Duodenal mucosa (tissue), 2 donors: ENCODE measurements at regions not wholly inside any gene's neighbourhood (a gene's known extent, or its start where the extent isn't known, plus 50 kb on each side); places are given as distances from the start of the nearest gene placed in this dataset.

Experiments used
- H3K27ac ChIP-seq: one replicate; pipeline ENCODE4 v1.7.0; 2013; ENCODE audit warnings: low read depth, low read length
- H3K27me3 ChIP-seq, 2 donors: one replicate each; pipeline ENCODE4 v1.7.0; 2013; ENCODE audit warnings: low read length in 2 of 2, control low read depth in 1 of 2; ENCODE audit not compliant: insufficient read depth in 2 of 2, control insufficient read depth in 1 of 2
- H3K36me3 ChIP-seq, 2 donors: one replicate each; pipeline ENCODE4 v1.7.0; 2013; ENCODE audit warnings: low read length in 2 of 2, control low read depth in 1 of 2; ENCODE audit not compliant: insufficient read depth in 2 of 2, control insufficient read depth in 1 of 2
- H3K4me1 ChIP-seq, 2 donors: one replicate each; pipeline ENCODE4 v1.7.0; 2013; ENCODE audit warnings: low read length in 2 of 2, control low read depth in 1 of 2; ENCODE audit not compliant: insufficient read depth in 2 of 2, control insufficient read depth in 1 of 2
- H3K4me3 ChIP-seq, 2 donors: one replicate each; pipeline ENCODE4 v1.7.0; 2013; ENCODE audit warnings: low read length in 2 of 2, low read depth in 1 of 2
- H3K9ac ChIP-seq, 2 donors: one replicate each; pipeline ENCODE4 v1.7.0; 2013; ENCODE audit warnings: low read length in 2 of 2, low read depth in 1 of 2
- H3K9me3 ChIP-seq, 2 donors: one replicate each; pipeline ENCODE4 v1.7.0; 2013; ENCODE audit warnings: low read length in 2 of 2, control low read depth in 1 of 2; ENCODE audit not compliant: control insufficient read depth in 1 of 2

DNA sequence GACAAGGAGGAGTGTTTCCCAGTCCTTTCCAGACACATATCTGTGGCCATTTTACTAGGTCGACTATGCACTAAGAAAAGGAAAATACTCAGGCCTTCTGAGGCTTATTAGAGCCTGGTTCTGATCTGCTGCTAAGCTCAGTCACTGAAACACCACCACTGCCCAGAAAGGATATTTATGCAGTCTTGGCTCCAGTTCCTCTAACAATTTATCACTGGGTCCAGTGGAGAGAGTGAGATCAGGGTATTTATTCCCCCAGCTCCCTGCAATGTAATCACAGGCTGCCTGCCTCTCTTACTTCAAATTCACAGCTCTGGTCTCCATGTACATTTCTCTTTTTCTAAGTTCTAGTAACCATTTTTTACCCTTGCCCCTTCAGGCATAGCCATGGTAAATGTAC lies 81.6 kb upstream of the INPP4B start:
- Histone ChIP-seq H3K4me3 (no peak overlapping the region), H3K36me3 (no peaks in the 10 kb centered on the region), H3K9me3 (no peaks in the 10 kb centered on the region), H3K9ac (no peak overlapping the region), H3K27me3 (no peaks in the 10 kb centered on the region), H3K27ac (no peak overlapping the region), H3K4me1 (no peaks in the 10 kb centered on the region)

DNA sequence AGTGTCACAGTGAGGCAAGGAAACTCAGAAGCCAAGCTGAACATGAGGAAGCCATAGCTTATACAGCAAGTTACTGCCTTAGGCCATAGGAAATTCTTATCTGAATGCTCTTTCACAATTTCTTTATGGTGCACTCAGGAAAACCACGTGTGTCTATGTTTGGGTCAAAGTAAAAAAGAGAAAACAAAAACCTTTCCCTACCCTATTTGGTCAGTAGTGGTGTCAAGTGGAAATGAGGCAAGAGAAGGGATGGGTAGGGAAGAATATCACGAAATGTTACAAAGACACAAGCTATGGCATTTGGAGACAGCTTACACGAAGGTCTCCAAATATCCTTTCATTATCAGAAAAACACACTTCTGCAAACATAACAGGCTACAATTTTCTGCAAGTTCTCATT lies 83.4 kb upstream of the INPP4B start:
- Histone ChIP-seq H3K4me1 (no peaks in the 10 kb centered on the region), H3K27ac (no peak overlapping the region), H3K9ac (no peak overlapping the region), H3K27me3 (no peaks in the 10 kb centered on the region), H3K4me3 (no peak overlapping the region), H3K36me3 (no peaks in the 10 kb centered on the region), H3K9me3 (no peaks in the 10 kb centered on the region)

DNA sequence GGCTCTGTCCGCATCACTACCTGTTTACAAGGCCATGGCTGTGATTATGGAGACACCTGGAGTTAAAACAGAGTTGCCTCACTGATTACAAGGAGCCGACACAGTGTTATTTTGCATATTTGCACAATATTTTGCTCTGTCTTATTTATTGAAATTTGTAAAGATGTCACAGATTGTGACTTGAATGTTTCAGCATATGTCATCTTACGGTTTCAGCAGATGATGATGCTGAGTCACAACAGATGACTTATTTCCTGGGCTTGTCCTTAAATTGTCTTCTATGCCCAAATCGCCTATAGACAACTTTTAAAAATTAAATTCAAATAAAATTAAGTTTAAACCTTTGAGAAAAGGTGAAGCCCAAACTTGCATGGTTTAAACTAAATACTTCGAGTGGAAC lies 87.1 kb upstream of the INPP4B start:
- Histone ChIP-seq H3K27ac (no peak overlapping the region), H3K4me1 (no peaks in the 10 kb centered on the region), H3K4me3 (no peak overlapping the region), H3K27me3 (no peaks in the 10 kb centered on the region), H3K9me3 (no peaks in the 10 kb centered on the region), H3K36me3 (no peaks in the 10 kb centered on the region), H3K9ac (no peak overlapping the region)

DNA sequence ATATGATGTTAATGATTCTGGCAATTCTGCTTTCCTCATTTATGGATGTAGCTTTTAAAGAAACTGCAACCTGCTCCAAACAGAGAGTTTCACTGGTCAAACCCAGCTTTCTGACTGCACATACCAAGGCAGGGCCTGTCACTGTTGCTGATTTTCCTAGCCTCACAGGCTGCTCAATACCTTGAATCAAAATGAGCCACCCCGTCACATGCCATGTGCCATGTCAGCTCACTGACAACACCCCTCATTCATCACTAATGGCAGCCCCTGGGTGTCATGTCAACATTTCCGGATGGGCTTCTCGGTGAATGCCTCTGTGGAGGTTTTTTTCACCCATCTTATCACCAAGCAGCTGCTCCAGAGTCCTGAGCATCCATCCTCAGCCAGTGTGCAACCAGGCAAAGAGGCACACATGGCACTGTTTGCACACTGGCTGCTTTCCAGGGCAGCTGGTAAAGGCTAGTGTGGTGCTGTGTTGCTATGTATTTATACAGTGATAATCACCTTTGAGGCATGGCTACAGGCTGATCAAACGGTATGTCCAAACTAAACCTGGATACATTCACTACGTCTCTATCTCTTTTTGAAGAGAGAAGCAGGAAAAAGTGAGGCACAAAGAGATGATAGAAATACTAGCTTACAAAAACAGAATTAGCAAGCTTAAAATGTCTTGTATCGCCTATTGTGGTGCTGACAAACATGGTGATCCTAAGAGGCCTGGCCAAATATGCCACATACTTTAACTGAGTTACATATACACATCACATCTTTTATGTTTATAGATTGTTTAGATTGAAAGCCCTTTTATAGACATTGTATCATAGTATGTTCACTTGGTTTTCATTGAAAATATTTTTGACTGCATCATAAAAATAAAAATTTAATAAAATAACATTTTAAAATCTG lies 94.6 kb upstream of the INPP4B start:
- Histone ChIP-seq H3K27ac (no peak overlapping the region), H3K9me3 (no peaks in the 10 kb centered on the region), H3K27me3 (no peaks in the 10 kb centered on the region), H3K4me3 (no peak overlapping the region), H3K9ac (no peak overlapping the region), H3K36me3 (no peaks in the 10 kb centered on the region), H3K4me1 (no peaks in the 10 kb centered on the region)

DNA sequence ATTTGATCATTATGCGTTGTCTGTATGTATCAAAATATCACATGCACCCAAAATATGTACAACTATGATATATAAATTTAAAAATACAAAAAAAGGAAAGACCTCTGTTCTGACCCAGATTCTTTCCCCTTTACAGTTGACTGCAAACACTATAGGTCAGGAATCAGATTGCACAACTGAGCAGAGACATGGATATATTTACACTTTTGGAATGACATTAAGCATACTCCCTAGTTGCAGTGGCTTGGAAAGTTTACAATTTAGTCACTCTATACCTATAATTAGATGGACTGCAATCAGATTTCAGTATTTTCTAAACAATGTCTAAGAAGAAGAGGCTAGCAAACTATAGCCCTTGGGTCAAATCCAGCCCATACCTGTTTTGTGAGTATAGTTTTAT lies 98.5 kb upstream of the INPP4B start:
- Histone ChIP-seq H3K4me3 (no peak overlapping the region), H3K9ac (no peak overlapping the region), H3K27me3 (no peaks in the 10 kb centered on the region), H3K27ac (no peak overlapping the region), H3K9me3 (no peaks in the 10 kb centered on the region), H3K4me1 (no peaks in the 10 kb centered on the region), H3K36me3 (no peaks in the 10 kb centered on the region)

DNA sequence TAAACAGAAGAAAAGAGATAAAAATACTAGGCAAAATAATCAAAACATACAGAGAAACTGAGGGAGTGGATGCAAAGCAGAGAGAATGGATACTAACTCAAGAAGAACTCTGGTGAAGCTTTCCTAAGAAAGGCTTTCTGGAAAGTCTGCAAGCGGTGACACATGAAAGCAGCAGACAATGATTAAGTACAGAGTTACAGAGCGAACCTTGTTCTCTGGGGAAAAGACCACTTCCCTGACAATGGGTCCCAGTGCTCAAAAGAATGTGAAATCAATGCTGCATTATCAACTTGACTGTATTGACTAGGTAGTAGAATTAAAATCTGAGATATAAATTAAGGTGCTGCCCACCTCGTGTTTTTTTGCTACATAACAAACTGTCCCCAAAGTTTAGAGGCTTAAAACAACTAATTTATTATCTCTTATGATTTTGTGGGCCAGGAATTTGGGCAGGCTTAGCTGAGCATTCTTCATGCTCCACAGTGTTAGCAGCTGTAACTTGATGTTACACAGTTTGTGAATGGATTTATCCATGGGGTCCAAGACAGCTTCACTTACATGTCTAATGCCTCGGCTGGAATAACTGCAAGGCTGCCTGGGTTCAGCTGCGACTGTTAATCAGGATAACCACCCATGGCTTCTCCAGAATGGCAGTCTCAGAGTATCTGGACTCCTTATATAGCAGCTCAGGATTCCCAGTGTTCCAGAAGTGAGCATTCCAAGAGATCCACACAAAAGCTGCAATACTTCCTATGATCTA lies 106.9 kb upstream of the INPP4B start:
- no peaks in the 10 kb centered on the region for H3K9me3 ChIP-seq
- no peak overlapping the region for H3K27ac ChIP-seq
- no peak overlapping the region for H3K9ac ChIP-seq
- H3K4me1 ChIP-seq: no peaks in the 10 kb centered on the region
- no peaks in the 10 kb centered on the region for H3K27me3 ChIP-seq
- no peak overlapping the region for H3K4me3 ChIP-seq
- H3K36me3 ChIP-seq: no peaks in the 10 kb centered on the region

DNA sequence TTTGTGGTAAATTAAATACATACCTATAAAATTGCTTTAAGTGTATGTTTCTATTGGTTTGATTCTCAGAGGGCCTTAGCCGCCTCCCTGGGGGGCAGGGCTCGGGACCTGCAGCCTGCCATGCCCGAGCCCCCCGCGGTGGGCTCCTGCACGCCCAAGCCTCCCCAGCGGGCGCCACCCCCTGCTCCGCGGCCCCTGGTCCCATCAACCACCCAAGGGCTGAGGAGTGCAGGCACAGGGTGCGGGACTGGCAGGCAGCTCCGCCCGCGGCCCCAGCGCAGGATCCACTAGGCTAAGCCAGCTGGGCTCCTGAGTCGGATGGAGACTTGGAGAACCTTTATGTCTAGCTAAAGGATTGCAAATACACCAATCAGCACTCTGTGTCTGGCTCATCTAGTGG lies 108.3 kb upstream of the INPP4B start:
- Histone ChIP-seq H3K27me3 (no peaks in the 10 kb centered on the region), H3K9me3 (no peaks in the 10 kb centered on the region), H3K4me3 (no peak overlapping the region), H3K27ac (no peak overlapping the region), H3K4me1 (no peaks in the 10 kb centered on the region), H3K36me3 (no peaks in the 10 kb centered on the region), H3K9ac (no peak overlapping the region)

DNA sequence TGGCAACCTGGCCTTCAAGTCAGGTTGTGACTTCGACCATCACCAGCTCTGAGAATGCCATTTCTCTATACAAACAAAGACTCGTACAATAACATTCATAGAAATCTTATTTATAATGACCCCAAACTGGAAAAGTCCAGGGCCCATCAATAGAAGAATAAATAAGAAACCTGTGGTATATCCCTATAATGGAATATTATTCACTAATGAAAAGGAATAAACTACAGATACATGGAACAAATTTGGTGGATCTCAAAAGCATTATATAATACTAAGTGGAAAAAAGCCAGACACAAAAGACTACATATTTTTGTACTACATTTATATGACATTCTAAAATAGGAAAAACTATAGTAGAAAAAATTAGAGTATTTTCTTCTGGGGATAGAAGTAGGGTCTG lies 109.4 kb upstream of the INPP4B start:
- no peaks in the 10 kb centered on the region for H3K27me3 ChIP-seq
- H3K9me3 ChIP-seq: no peaks in the 10 kb centered on the region
- H3K4me3 ChIP-seq: no peak overlapping the region
- H3K36me3 ChIP-seq: no peaks in the 10 kb centered on the region
- no peak overlapping the region for H3K27ac ChIP-seq
- H3K9ac ChIP-seq: no peak overlapping the region
- no peaks in the 10 kb centered on the region for H3K4me1 ChIP-seq

DNA sequence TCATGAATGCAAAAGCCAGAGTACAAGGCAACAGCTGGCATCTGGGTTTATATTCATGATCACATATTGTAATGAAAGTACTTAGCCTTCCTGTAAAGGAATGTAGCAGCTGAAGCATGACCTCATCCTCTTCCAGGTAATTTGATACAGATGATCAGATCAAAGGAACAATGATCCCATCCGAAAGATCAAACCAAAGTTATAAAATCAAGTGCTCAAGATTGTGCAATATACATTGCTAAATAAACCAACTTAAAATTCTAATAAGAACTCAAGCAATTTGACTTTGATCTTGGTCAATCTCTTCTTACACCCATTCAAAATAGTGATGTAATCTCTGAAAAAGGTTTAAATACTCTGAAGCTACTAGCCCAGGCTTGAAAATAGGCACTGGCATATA lies 113.1 kb upstream of the INPP4B start:
- H3K9me3 ChIP-seq: no peaks in the 10 kb centered on the region

DNA sequence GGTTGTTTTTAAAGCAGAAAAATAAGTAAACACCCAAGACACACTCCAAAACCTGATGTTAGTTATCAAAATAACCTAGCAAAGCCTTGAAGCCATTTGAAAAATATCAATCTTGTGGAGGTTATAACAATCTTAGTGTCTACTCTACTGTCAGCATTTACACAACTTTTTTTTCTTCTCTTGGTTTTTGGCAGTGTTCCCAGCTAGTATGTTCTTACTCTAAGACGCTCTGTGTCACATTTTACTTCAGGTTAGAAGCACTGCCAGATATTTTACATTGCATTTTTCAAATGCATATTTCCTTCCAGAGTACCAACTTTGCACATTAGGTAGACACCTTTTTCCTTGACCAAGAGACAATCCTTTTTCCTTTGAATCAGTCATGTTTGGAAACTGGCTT lies 114.0 kb upstream of the INPP4B start:
- Histone ChIP-seq H3K27ac (no peak overlapping the region), H3K4me3 (no peak overlapping the region), H3K9ac (no peak overlapping the region), H3K36me3 (no peaks in the 10 kb centered on the region), H3K9me3 (no peaks in the 10 kb centered on the region), H3K27me3 (no peaks in the 10 kb centered on the region), H3K4me1 (no peaks in the 10 kb centered on the region)

More for the DNA sequence above, 113.1 kb upstream of the INPP4B start:
- H3K27ac ChIP-seq: no peak overlapping the region
- no peaks in the 10 kb centered on the region for H3K4me1 ChIP-seq
- no peaks in the 10 kb centered on the region for H3K27me3 ChIP-seq
- no peak overlapping the region for H3K4me3 ChIP-seq
- no peaks in the 10 kb centered on the region for H3K36me3 ChIP-seq
- no peak overlapping the region for H3K9ac ChIP-seq
